ENCODE measurements at regions not wholly inside any gene's neighbourhood (a gene's known extent, or its start where the extent isn't known, plus 50 kb on each side); places are given as distances from the start of the nearest gene placed in this dataset.

DNA sequence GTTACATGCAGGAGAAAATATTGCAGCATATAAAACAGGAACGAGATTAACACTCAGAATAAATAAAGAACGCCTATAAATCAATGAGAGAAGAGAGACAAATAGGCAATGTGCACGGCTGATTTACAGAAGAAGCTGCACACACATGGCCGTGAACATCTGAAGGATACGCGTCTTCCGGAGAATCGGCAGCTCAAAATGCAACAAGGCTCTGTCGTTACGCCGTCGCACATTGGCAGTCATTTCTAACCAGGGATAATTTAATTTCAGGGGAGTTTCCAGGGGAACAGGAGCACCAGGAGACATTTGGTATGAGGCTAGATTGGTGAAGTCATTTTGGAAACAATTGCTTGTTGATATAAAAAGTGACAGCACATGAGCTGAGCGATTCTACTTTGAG lies 745.2 kb downstream of the BRD1 start:
- Histone ChIP-seq H3K4me1 (ENCODE audit: low read length) (no peaks in the 10 kb centered on the region), H4K20me1 (ENCODE audit: insufficient read depth, low read depth, low read length) (0 out of 2 replicates have a peak, but pooled peaks cover 3% of the 10 kb centered on the region), H3K4me3 (ENCODE audit: low read length) (no peak overlapping the region), H2AFZ (ENCODE audit: low read length) (no peak overlapping the region), H3K4me2 (ENCODE audit: low read depth, low read length, poor library complexity, severe bottlenecking) (no peak overlapping the region), H3K79me2 (ENCODE audit: low read length) (no peaks in the 10 kb centered on the region), H3K9ac (ENCODE audit: low read length) (no peak overlapping the region), H3K9me3 (ENCODE audit: low read length) (no peaks in the 10 kb centered on the region), H3K27ac (ENCODE audit: low read length) (no peak overlapping the region), H3K27me3 (ENCODE audit: low read length) (no peaks in the 10 kb centered on the region), H3K36me3 (ENCODE audit: insufficient read depth, low read length) (no peaks in the 10 kb centered on the region), H3K9me2 (replicated peaks; ENCODE audit: insufficient read depth, low read length) (no peaks in the 10 kb centered on the region)
- DNase-seq = no peak

DNA sequence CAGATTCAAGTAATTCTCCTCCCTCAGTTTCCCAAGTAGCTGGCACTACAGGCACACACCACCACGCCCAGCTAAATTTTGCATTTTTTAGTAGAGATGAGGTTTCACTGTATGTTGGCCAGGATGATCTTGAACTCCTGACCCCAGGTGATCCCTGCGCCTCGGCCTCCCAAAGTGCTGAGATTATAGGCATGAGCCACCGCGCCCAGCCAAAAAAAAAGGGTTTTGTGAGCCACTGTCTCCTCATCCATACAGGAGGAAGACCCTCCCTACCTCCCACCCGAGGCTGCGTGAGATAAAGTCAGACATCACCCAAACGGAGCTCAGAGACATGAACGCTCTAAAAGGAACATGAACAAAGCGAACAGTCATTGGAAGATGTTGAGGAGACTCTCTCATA lies 745.7 kb downstream of the BRD1 start:
- H3K27me3 ChIP-seq (ENCODE audit: low read length) = no peaks in the 10 kb centered on the region
- no peaks in the 10 kb centered on the region for H3K9me2 ChIP-seq (replicated peaks; ENCODE audit: insufficient read depth, low read length)
- DNase-seq = no peak
- H3K27ac ChIP-seq (ENCODE audit: low read length) = no peak overlapping the region
- H2AFZ ChIP-seq (ENCODE audit: low read length) = no peak overlapping the region
- no peaks in the 10 kb centered on the region for H3K4me1 ChIP-seq (ENCODE audit: low read length)
- no peak overlapping the region for H3K4me2 ChIP-seq (ENCODE audit: low read depth, low read length, poor library complexity, severe bottlenecking)
- H3K9me3 ChIP-seq (ENCODE audit: low read length) = no peaks in the 10 kb centered on the region
- 0 out of 2 replicates have a peak, but pooled peaks cover 3% of the 10 kb centered on the region for H4K20me1 ChIP-seq (ENCODE audit: insufficient read depth, low read depth, low read length)
- no peaks in the 10 kb centered on the region for H3K79me2 ChIP-seq (ENCODE audit: low read length)
- H3K4me3 ChIP-seq (ENCODE audit: low read length) = no peak overlapping the region
- H3K36me3 ChIP-seq (ENCODE audit: insufficient read depth, low read length) = no peaks in the 10 kb centered on the region
- no peak overlapping the region for H3K9ac ChIP-seq (ENCODE audit: low read length)

DNA sequence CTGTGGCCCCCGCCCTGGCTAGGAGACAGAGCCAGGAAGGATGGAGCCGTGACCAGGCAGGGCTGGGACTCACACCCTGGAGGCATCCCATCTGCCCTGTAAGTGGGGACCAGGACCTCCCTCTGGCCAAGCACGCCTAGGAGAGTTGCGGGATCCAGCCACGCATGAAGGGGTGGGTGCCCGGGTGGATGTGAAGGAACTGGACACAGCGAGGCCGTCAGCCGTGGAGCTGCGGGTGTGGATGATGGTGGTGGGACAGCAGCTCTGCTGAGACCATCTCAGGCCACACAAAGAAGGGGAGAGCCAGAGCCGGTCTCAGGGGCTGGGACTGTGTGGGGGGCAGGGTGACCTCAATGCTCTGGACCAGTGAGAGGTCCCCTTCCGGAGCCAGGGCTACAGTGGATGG lies 746.4 kb downstream of the BRD1 start:
- Histone ChIP-seq H3K9me2 (replicated peaks; ENCODE audit: insufficient read depth, low read length) (no peaks in the 10 kb centered on the region), H3K4me1 (ENCODE audit: low read length) (no peaks in the 10 kb centered on the region), H3K9me3 (ENCODE audit: low read length) (no peaks in the 10 kb centered on the region), H3K36me3 (ENCODE audit: insufficient read depth, low read length) (no peaks in the 10 kb centered on the region), H4K20me1 (ENCODE audit: insufficient read depth, low read depth, low read length) (0 out of 2 replicates have a peak, but pooled peaks cover 3% of the 10 kb centered on the region), H3K4me2 (ENCODE audit: low read depth, low read length, poor library complexity, severe bottlenecking) (no peak overlapping the region), H3K27me3 (ENCODE audit: low read length) (no peaks in the 10 kb centered on the region), H3K4me3 (ENCODE audit: low read length) (no peak overlapping the region), H3K79me2 (ENCODE audit: low read length) (no peaks in the 10 kb centered on the region), H2AFZ (ENCODE audit: low read length) (no peak overlapping the region), H3K9ac (ENCODE audit: low read length) (no peak overlapping the region), H3K27ac (ENCODE audit: low read length) (no peak overlapping the region)
- no peak for DNase-seq

DNA sequence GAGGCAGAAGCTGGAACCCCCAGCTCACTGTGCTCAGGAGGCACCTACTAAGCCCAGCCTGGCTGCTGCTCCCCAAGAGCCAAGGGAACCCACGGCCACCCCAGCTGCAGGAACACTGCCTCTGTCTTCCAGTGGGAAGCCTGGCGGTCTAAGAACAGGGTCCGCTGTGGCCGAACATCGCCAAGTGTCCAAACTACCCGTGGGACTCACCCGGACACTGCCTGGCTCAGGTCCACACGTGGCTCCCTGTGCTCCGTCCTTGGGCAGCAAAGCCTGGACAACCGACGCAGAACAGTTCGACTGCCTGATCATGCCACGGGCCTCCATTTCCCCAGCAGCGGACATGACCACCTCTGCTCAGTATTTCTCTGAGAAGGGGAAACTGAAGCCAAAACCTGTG lies 747.0 kb downstream of the BRD1 start:
- H3K79me2 ChIP-seq (ENCODE audit: low read length) = no peaks in the 10 kb centered on the region
- no peak for DNase-seq
- H3K4me3 ChIP-seq (ENCODE audit: low read length) = no peak overlapping the region
- no peak overlapping the region for H2AFZ ChIP-seq (ENCODE audit: low read length)
- no peaks in the 10 kb centered on the region for H3K36me3 ChIP-seq (ENCODE audit: insufficient read depth, low read length)
- no peaks in the 10 kb centered on the region for H3K9me2 ChIP-seq (replicated peaks; ENCODE audit: insufficient read depth, low read length)
- H4K20me1 ChIP-seq (ENCODE audit: insufficient read depth, low read depth, low read length) = 0 out of 2 replicates have a peak, but pooled peaks cover 3% of the 10 kb centered on the region
- H3K27ac ChIP-seq (ENCODE audit: low read length) = no peak overlapping the region
- no peaks in the 10 kb centered on the region for H3K9me3 ChIP-seq (ENCODE audit: low read length)
- no peak overlapping the region for H3K4me2 ChIP-seq (ENCODE audit: low read depth, low read length, poor library complexity, severe bottlenecking)
- H3K27me3 ChIP-seq (ENCODE audit: low read length) = no peaks in the 10 kb centered on the region
- no peaks in the 10 kb centered on the region for H3K4me1 ChIP-seq (ENCODE audit: low read length)
- no peak overlapping the region for H3K9ac ChIP-seq (ENCODE audit: low read length)

- Histone ChIP-seq H2AFZ (ENCODE audit: low read length) (no peak overlapping the region), H3K9me3 (ENCODE audit: low read length) (no peaks in the 10 kb centered on the region), H3K4me1 (ENCODE audit: low read length) (no peaks in the 10 kb centered on the region), H3K79me2 (ENCODE audit: low read length) (no peaks in the 10 kb centered on the region), H3K9me2 (replicated peaks; ENCODE audit: insufficient read depth, low read length) (no peaks in the 10 kb centered on the region), H3K27ac (ENCODE audit: low read length) (no peak overlapping the region), H3K27me3 (ENCODE audit: low read length) (no peaks in the 10 kb centered on the region), H3K4me2 (ENCODE audit: low read depth, low read length, poor library complexity, severe bottlenecking) (no peak overlapping the region), H4K20me1 (ENCODE audit: insufficient read depth, low read depth, low read length) (no peaks in the 10 kb centered on the region), H3K4me3 (ENCODE audit: low read length) (no peak overlapping the region), H3K36me3 (ENCODE audit: insufficient read depth, low read length) (no peaks in the 10 kb centered on the region), H3K9ac (ENCODE audit: low read length) (no peak overlapping the region)
- no peak for DNase-seq
These were observed 747.8 kb downstream of the BRD1 start for GRCh38 chr22:49079743-49080500.

DNA sequence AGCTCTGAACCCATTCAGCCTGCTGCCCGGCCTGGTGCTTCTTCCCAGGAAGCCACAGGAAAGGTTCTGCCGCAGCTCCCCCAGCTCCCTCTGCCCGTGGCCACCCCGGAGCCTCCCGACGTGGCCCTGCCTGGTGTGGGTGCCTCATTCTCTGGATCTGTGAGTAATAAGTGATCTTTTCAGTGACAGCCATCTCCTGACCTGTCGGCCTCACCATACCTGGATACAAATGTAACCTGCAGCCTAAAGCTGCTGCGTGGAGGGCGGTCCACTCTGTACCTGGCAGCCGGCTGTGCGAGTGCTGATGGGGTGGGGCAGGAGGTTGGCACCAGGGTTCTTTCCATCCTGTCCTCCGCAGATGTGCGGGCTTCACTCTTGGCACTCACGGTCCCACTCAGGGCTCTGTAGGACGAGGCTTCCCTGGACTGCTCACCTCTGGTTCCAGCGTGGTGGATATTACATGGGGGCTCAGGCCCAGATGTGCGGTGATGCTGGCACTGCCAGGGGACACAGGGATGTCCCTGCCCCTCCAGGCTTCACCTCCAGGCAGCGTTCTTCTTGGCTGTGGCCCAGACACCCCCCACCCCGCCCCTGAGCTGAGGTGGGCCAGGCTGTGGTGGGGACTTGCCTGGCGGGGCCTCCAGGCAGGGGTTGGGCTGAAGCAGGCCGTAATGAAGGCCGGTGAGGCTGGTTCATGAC lies 748.5 kb downstream of the BRD1 start:
- no peak overlapping the region for H3K27ac ChIP-seq (ENCODE audit: low read length)
- no peak overlapping the region for H3K9ac ChIP-seq (ENCODE audit: low read length)
- H3K9me2 ChIP-seq (replicated peaks; ENCODE audit: insufficient read depth, low read length) = no peaks in the 10 kb centered on the region
- no peak overlapping the region for H2AFZ ChIP-seq (ENCODE audit: low read length)
- no peak overlapping the region for H3K4me2 ChIP-seq (ENCODE audit: low read depth, low read length, poor library complexity, severe bottlenecking)
- no peak overlapping the region for H3K4me3 ChIP-seq (ENCODE audit: low read length)
- H3K9me3 ChIP-seq (ENCODE audit: low read length) = no peaks in the 10 kb centered on the region
- no peaks in the 10 kb centered on the region for H3K79me2 ChIP-seq (ENCODE audit: low read length)
- no peaks in the 10 kb centered on the region for H3K4me1 ChIP-seq (ENCODE audit: low read length)
- H3K27me3 ChIP-seq (ENCODE audit: low read length) = no peaks in the 10 kb centered on the region
- no peaks in the 10 kb centered on the region; the same call in 1 of the 2 replicates for H4K20me1 ChIP-seq (ENCODE audit: insufficient read depth, low read depth, low read length)
- H3K36me3 ChIP-seq (ENCODE audit: insufficient read depth, low read length) = no peaks in the 10 kb centered on the region
- no peak for DNase-seq

DNA sequence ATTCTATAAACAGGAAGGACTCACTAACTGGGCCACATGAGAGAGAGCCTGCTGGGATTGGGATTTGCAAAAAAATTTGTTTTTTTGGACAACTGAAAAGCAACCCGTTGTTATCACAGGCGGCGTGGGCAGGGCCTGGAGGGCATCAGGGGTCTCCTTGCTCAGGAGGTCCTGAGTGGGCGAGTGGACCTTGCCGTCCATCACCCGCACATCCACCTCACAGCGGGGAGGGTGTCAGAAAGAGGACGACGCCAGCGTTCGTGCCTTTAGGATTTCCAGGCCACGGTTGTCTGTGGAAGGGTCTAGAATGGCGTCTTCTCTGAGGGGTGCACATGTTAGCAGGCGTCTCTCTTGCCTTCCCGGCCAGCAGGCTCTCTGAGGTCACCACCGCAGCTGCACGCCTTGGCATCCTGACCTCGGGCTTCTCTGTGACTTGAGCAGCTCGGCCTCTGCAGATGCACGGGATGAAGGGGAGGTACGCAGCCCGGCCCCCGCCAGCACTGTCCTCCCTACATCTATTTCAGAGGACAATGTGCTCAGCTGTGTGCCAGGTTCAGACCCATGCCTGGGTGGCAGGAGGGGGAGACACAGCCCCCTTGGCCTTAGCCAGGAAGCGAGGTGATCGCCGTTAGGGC lies 749.5 kb downstream of the BRD1 start:
- Histone ChIP-seq H3K79me2 (ENCODE audit: low read length) (no peaks in the 10 kb centered on the region), H3K9me2 (replicated peaks; ENCODE audit: insufficient read depth, low read length) (no peaks in the 10 kb centered on the region), H4K20me1 (ENCODE audit: insufficient read depth, low read depth, low read length) (no peaks in the 10 kb centered on the region; the same call in 1 of the 2 replicates), H3K4me1 (ENCODE audit: low read length) (no peaks in the 10 kb centered on the region), H3K4me3 (ENCODE audit: low read length) (no peak overlapping the region), H3K4me2 (ENCODE audit: low read depth, low read length, poor library complexity, severe bottlenecking) (no peak overlapping the region), H3K36me3 (ENCODE audit: insufficient read depth, low read length) (no peaks in the 10 kb centered on the region), H3K9ac (ENCODE audit: low read length) (no peak overlapping the region), H3K9me3 (ENCODE audit: low read length) (no peaks in the 10 kb centered on the region), H3K27ac (ENCODE audit: low read length) (no peak overlapping the region), H2AFZ (ENCODE audit: low read length) (no peak overlapping the region), H3K27me3 (ENCODE audit: low read length) (no peaks in the 10 kb centered on the region)
- DNase-seq = no peak

DNA sequence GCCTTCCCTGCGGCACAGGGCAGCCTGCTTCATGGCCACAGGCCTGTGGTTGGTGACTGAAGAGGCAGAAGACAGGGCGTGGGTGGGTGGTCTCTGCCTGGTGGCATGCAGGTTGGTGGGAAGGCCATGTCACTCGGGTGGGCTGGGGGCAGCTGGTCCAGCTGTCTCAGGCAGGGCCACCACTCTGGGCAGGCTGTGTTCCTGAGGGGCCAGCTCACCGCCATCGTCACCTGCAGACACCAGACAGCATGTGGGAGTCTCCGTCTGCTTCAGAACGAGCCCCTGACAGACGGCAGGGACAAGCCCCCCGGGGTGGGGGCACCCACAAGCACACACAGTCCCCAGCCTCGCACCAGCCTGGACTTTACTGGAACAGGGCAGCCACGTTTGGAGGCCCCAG lies 750.1 kb downstream of the BRD1 start:
- Histone ChIP-seq H3K27me3 (ENCODE audit: low read length) (no peaks in the 10 kb centered on the region), H3K79me2 (ENCODE audit: low read length) (no peaks in the 10 kb centered on the region), H3K9me2 (replicated peaks; ENCODE audit: insufficient read depth, low read length) (no peaks in the 10 kb centered on the region), H3K27ac (ENCODE audit: low read length) (no peak overlapping the region), H3K4me3 (ENCODE audit: low read length) (no peak overlapping the region), H3K9ac (ENCODE audit: low read length) (no peak overlapping the region), H3K9me3 (ENCODE audit: low read length) (no peaks in the 10 kb centered on the region), H4K20me1 (ENCODE audit: insufficient read depth, low read depth, low read length) (no peaks in the 10 kb centered on the region; the same call in 1 of the 2 replicates), H3K4me2 (ENCODE audit: low read depth, low read length, poor library complexity, severe bottlenecking) (no peak overlapping the region), H3K4me1 (ENCODE audit: low read length) (no peaks in the 10 kb centered on the region), H3K36me3 (ENCODE audit: insufficient read depth, low read length) (no peaks in the 10 kb centered on the region), H2AFZ (ENCODE audit: low read length) (no peak overlapping the region)
- no peak for DNase-seq

All from Karpas-422 (cell line).